SK-N-SH treated with all-trans-retinoic acid at 6 μM for 48 hours (cell line): ENCODE measurements at regions not wholly inside any gene's neighbourhood (a gene's known extent, or its start where the extent isn't known, plus 50 kb on each side); places are given as distances from the start of the nearest gene placed in this dataset.

Experiments
- ATAC-seq: fragments of 200-7000 bp; cut with Tn5 transposase; 3 replicates; pipeline ENCODE4 v1.9.1; 2020; ENCODE audit warnings: mild to moderate bottlenecking, moderate library complexity
- ARNTL ChIP-seq: fragments of 450-650 bp; formaldehyde crosslinking; IDR thresholded peaks from 2 replicates; pipeline ENCODE4 v1.5.0; 2020; ENCODE audit warnings: low read depth, mild to moderate bottlenecking, moderate library complexity, borderline replicate concordance
- BACH2 ChIP-seq: fragments of 250-450 bp; sonication (Bioruptor Pico); IDR thresholded peaks from 2 replicates; pipeline ENCODE4 v1.9.0; 2021; ENCODE audit warnings: mild to moderate bottlenecking, borderline replicate concordance
- CSDC2 ChIP-seq: fragments of 250-450 bp; sonication (Bioruptor Pico); IDR thresholded peaks from 2 replicates; pipeline ENCODE4 v1.5.0; 2020; ENCODE audit warnings: mild to moderate bottlenecking, moderate library complexity
- ESRRG ChIP-seq: fragments of 250-450 bp; sonication (Bioruptor Pico); IDR thresholded peaks from 2 replicates; pipeline ENCODE4 v1.6.1; 2021; ENCODE audit warnings: mild to moderate bottlenecking
- GLIS3 ChIP-seq: fragments of 250-450 bp; sonication (Bioruptor Pico); IDR thresholded peaks from 2 replicates; pipeline ENCODE4 v1.5.0; 2020; ENCODE audit warnings: mild to moderate bottlenecking, moderate library complexity
- ISL1 ChIP-seq: fragments of 250-450 bp; sonication (Bioruptor Pico); IDR thresholded peaks from 2 replicates; pipeline ENCODE4 v2.1.2; 2022; ENCODE audit warnings: mild to moderate bottlenecking, moderate library complexity
- OSR1 ChIP-seq: fragments of 250-450 bp; sonication (Bioruptor Pico); IDR thresholded peaks from 2 replicates; pipeline ENCODE4 v1.8.0; 2022; ENCODE audit warnings: moderate library complexity, mild to moderate bottlenecking, inconsistent platforms
- PPARA ChIP-seq: fragments of 250-450 bp; sonication (Bioruptor Pico); IDR thresholded peaks from 2 replicates; pipeline ENCODE4 v1.5.0; 2020; ENCODE audit warnings: mild to moderate bottlenecking, borderline replicate concordance
- SNAI2 ChIP-seq: fragments of 250-450 bp; sonication (Bioruptor Pico); IDR thresholded peaks from 2 replicates; pipeline ENCODE4 v1.5.0; 2020; ENCODE audit warnings: mild to moderate bottlenecking, moderate library complexity
- TCF4 ChIP-seq: fragments of 250-450 bp; sonication (Bioruptor Pico); IDR thresholded peaks from 2 replicates; pipeline ENCODE4 v1.8.0; 2021; ENCODE audit warnings: mild to moderate bottlenecking, moderate library complexity, borderline replicate concordance
- TOX ChIP-seq: fragments of 250-450 bp; sonication (Bioruptor Pico); IDR thresholded peaks from 2 replicates; pipeline ENCODE4 v1.8.0; 2021; ENCODE audit warnings: mild to moderate bottlenecking, moderate library complexity, borderline replicate concordance
- ZC3H10 ChIP-seq: fragments of 250-450 bp; sonication (Bioruptor Pico); IDR thresholded peaks from 2 replicates; pipeline ENCODE4 v1.5.1; 2021; ENCODE audit warnings: mild to moderate bottlenecking, moderate library complexity
- ZFP3 ChIP-seq: fragments of 250-450 bp; sonication (Bioruptor Pico); IDR thresholded peaks from 2 replicates; pipeline ENCODE4 v1.5.0; 2020; ENCODE audit warnings: mild to moderate bottlenecking, moderate library complexity
- ZNF565 ChIP-seq: fragments of 450-650 bp; formaldehyde crosslinking; conservative IDR thresholded peaks from 2 replicates; pipeline ENCODE4 v1.5.0; 2020; ENCODE audit warnings: low read depth, mild to moderate bottlenecking, moderate library complexity
- ZNF8 ChIP-seq: fragments of 450-650 bp; formaldehyde crosslinking; IDR thresholded peaks from 2 replicates; pipeline ENCODE4 v1.5.0; 2020; ENCODE audit warnings: mild to moderate bottlenecking, moderate library complexity
- TF ChIP-seq, protein P1 (sequence below): fragments of 250-450 bp; sonication (Bioruptor Pico); IDR thresholded peaks from 2 replicates; pipeline ENCODE4 v1.8.0; 2021; ENCODE audit warnings: low read depth, mild to moderate bottlenecking, moderate library complexity, borderline replicate concordance
- TF ChIP-seq, protein P2 (sequence below): fragments of 250-450 bp; sonication (Bioruptor Pico); IDR thresholded peaks from 2 replicates; pipeline ENCODE4 v1.5.1; 2020; ENCODE audit warnings: low read depth, mild to moderate bottlenecking, moderate library complexity
- TF ChIP-seq, protein P3 (sequence below): fragments of 250-450 bp; sonication (Bioruptor Pico); IDR thresholded peaks from 2 replicates; pipeline ENCODE4 v1.5.1; 2021; ENCODE audit warnings: mild to moderate bottlenecking, moderate library complexity
- TF ChIP-seq, protein P4 (sequence below): fragments of 250-450 bp; sonication (Bioruptor Pico); IDR thresholded peaks from 2 replicates; pipeline ENCODE4 v1.8.0; 2020; ENCODE audit warnings: mild to moderate bottlenecking, moderate library complexity, borderline replicate concordance
- TF ChIP-seq, protein P5 (sequence below): fragments of 250-450 bp; sonication (Bioruptor Pico); IDR thresholded peaks from 2 replicates; pipeline ENCODE4 v1.5.0; 2020; ENCODE audit warnings: mild to moderate bottlenecking, moderate library complexity

DNA sequence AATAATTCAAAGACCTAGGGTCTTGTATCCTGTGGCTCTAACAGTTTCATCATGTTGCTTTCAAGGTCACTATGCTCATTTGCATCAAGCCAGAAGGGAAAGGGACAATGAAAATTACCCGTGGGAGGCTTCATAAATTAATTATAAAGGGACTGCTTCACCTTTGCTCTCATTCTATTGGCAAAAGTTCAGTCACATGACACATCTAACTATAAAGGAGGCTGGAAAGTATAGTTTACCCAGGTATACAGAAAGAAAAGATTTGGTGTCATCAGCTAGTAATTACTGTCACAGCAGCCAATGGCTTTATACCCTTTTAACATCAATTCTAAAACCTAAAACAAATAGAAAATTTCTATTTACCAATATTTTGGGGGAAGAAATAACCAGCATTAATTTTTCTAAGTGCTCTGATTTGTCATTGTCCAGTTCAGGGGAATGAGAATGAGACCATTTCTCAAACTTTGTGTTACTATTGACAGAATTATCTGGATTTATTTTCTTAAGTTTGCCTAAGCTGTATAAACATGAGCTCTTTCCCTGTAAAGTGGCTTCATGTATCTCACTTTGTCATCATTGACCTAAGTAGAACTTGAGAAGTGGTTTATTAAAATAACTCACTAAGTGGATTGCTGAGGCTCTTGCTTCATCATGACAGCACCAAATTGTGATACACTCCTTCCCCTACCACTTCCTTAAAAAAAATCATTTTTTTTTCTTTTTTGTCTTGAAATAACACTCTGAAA, 257.7 kb upstream of the PEX5L start:
- TF ChIP-seq, protein P1, sequence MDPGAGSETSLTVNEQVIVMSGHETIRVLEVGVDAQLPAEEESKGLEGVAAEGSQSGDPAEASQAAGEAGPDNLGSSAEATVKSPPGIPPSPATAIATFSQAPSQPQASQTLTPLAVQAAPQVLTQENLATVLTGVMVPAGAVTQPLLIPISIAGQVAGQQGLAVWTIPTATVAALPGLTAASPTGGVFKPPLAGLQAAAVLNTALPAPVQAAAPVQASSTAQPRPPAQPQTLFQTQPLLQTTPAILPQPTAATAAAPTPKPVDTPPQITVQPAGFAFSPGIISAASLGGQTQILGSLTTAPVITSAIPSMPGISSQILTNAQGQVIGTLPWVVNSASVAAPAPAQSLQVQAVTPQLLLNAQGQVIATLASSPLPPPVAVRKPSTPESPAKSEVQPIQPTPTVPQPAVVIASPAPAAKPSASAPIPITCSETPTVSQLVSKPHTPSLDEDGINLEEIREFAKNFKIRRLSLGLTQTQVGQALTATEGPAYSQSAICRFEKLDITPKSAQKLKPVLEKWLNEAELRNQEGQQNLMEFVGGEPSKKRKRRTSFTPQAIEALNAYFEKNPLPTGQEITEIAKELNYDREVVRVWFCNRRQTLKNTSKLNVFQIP (CRISPR knock-in tag) = no peak
- TF ChIP-seq, protein P2, sequence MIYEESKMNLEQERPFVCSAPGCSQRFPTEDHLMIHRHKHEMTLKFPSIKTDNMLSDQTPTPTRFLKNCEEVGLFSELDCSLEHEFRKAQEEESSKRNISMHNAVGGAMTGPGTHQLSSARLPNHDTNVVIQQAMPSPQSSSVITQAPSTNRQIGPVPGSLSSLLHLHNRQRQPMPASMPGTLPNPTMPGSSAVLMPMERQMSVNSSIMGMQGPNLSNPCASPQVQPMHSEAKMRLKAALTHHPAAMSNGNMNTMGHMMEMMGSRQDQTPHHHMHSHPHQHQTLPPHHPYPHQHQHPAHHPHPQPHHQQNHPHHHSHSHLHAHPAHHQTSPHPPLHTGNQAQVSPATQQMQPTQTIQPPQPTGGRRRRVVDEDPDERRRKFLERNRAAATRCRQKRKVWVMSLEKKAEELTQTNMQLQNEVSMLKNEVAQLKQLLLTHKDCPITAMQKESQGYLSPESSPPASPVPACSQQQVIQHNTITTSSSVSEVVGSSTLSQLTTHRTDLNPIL (CRISPR knock-in tag) = no peak
- TF ChIP-seq TOX (CRISPR knock-in tag) (no peak), SNAI2 (CRISPR knock-in tag) (no peak), ZC3H10 (no peak), PPARA (CRISPR knock-in tag) (no peak), OSR1 (CRISPR knock-in tag) (no peak), ESRRG (CRISPR knock-in tag) (no peak), BACH2 (CRISPR knock-in tag) (no peak), CSDC2 (CRISPR knock-in tag) (no peak), ZNF565 (CRISPR knock-in tag) (no peak), GLIS3 (no peak), ARNTL (CRISPR knock-in tag) (no peak), ISL1 (CRISPR knock-in tag) (no peak), ZFP3 (no peak), ZNF8 (CRISPR knock-in tag) (no peak)
- TF ChIP-seq, protein P3, sequence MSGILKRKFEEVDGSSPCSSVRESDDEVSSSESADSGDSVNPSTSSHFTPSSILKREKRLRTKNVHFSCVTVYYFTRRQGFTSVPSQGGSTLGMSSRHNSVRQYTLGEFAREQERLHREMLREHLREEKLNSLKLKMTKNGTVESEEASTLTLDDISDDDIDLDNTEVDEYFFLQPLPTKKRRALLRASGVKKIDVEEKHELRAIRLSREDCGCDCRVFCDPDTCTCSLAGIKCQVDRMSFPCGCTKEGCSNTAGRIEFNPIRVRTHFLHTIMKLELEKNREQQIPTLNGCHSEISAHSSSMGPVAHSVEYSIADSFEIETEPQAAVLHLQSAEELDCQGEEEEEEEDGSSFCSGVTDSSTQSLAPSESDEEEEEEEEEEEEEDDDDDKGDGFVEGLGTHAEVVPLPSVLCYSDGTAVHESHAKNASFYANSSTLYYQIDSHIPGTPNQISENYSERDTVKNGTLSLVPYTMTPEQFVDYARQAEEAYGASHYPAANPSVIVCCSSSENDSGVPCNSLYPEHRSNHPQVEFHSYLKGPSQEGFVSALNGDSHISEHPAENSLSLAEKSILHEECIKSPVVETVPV (CRISPR knock-in tag) = no peak
- TF ChIP-seq, protein P4, sequence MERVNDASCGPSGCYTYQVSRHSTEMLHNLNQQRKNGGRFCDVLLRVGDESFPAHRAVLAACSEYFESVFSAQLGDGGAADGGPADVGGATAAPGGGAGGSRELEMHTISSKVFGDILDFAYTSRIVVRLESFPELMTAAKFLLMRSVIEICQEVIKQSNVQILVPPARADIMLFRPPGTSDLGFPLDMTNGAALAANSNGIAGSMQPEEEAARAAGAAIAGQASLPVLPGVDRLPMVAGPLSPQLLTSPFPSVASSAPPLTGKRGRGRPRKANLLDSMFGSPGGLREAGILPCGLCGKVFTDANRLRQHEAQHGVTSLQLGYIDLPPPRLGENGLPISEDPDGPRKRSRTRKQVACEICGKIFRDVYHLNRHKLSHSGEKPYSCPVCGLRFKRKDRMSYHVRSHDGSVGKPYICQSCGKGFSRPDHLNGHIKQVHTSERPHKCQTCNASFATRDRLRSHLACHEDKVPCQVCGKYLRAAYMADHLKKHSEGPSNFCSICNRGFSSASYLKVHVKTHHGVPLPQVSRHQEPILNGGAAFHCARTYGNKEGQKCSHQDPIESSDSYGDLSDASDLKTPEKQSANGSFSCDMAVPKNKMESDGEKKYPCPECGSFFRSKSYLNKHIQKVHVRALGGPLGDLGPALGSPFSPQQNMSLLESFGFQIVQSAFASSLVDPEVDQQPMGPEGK (CRISPR knock-in tag) = no peak
- TF ChIP-seq, protein P5, sequence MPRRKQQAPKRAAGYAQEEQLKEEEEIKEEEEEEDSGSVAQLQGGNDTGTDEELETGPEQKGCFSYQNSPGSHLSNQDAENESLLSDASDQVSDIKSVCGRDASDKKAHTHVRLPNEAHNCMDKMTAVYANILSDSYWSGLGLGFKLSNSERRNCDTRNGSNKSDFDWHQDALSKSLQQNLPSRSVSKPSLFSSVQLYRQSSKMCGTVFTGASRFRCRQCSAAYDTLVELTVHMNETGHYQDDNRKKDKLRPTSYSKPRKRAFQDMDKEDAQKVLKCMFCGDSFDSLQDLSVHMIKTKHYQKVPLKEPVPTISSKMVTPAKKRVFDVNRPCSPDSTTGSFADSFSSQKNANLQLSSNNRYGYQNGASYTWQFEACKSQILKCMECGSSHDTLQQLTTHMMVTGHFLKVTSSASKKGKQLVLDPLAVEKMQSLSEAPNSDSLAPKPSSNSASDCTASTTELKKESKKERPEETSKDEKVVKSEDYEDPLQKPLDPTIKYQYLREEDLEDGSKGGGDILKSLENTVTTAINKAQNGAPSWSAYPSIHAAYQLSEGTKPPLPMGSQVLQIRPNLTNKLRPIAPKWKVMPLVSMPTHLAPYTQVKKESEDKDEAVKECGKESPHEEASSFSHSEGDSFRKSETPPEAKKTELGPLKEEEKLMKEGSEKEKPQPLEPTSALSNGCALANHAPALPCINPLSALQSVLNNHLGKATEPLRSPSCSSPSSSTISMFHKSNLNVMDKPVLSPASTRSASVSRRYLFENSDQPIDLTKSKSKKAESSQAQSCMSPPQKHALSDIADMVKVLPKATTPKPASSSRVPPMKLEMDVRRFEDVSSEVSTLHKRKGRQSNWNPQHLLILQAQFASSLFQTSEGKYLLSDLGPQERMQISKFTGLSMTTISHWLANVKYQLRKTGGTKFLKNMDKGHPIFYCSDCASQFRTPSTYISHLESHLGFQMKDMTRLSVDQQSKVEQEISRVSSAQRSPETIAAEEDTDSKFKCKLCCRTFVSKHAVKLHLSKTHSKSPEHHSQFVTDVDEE (CRISPR knock-in tag) = no peak
- no peak for ATAC-seq

DNA sequence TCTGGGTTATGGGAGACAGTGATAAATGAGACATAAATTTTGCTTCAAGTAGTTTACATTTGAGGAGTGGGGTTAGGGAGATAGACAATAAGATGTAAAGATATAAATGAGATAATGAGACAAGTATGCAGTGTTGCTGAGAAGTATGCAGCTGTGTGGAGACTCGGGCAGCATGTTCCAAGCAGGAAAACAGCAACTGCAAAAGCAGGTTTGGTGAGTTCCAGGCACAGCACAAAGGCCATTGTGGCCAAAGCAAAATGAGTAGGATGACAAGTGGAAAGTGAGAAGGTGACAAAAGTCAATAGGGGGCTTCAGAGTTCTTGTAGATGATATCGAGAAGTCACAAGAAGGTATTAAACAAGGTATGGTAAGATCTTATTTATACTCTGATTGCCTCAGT, 259.1 kb upstream of the PEX5L start:
- TF ChIP-seq TCF4 (CRISPR knock-in tag) (no peak), CSDC2 (CRISPR knock-in tag) (no peak), ZNF565 (CRISPR knock-in tag) (no peak), ISL1 (CRISPR knock-in tag) (no peak)
- TF ChIP-seq, protein P3 (CRISPR knock-in tag) = no peak
- no peak for ATAC-seq
